Activated naive CD8-positive, alpha-beta T cell (primary cell): ENCODE measurements at regions not wholly inside any gene's neighbourhood (a gene's known extent, or its start where the extent isn't known, plus 50 kb on each side); places are given as distances from the start of the nearest gene placed in this dataset.
"Not testable (repeated sequence)": the region's sequence is repeated elsewhere in the genome, so short reads cannot be mapped to it uniquely, and the experiment has no call there.

Source experiments
- H3K27ac Mint-ChIP-seq: one replicate; pipeline ENCODE4 v1.8.0; 2021; ENCODE audit warnings: mixed read lengths
- H3K27me3 Mint-ChIP-seq: one replicate; pipeline ENCODE4 v1.8.0; 2021; ENCODE audit warnings: mixed read lengths
- H3K36me3 Mint-ChIP-seq: one replicate; pipeline ENCODE4 v1.8.0; 2021; ENCODE audit warnings: mixed read lengths
- H3K4me1 Mint-ChIP-seq: one replicate; pipeline ENCODE4 v1.8.0; 2021; ENCODE audit warnings: low read depth, mixed read lengths
- H3K4me3 Mint-ChIP-seq: one replicate; pipeline ENCODE4 v1.8.0; 2021; ENCODE audit warnings: mild to moderate bottlenecking, mixed read lengths
- H3K9me3 Mint-ChIP-seq: one replicate; pipeline ENCODE4 v1.8.0; 2021; ENCODE audit warnings: low read depth, mixed read lengths

GRCh38 chr6:11318835-11319813, 86.7 kb upstream of the NEDD9 start:
- Mint-ChIP-seq H3K4me1 (peaks cover 52% of the 10 kb centered on the region), H3K9me3 (no peaks in the 10 kb centered on the region), H3K27ac (peak overlapping the region; percentile 96), H3K4me3 (peak overlapping the region; percentile 2), H3K27me3 (no peaks in the 10 kb centered on the region), H3K36me3 (peaks cover 44% of the 10 kb centered on the region)

- H3K27me3 Mint-ChIP-seq = no peaks in the 10 kb centered on the region
- peaks cover 46% of the 10 kb centered on the region for H3K4me1 Mint-ChIP-seq
- H3K9me3 Mint-ChIP-seq = no peaks in the 10 kb centered on the region
- peaks cover 48% of the 10 kb centered on the region for H3K36me3 Mint-ChIP-seq
- peak overlapping the region; percentile 36 for H3K4me3 Mint-ChIP-seq
- peak overlapping the region; percentile 96 for H3K27ac Mint-ChIP-seq
Observed at GRCh38 chr6:11317885-11318771, 85.7 kb upstream of the NEDD9 start.

- Mint-ChIP-seq H3K36me3 (peaks cover 53% of the 10 kb centered on the region), H3K4me1 (peaks cover 46% of the 10 kb centered on the region), H3K27me3 (no peaks in the 10 kb centered on the region), H3K9me3 (no peaks in the 10 kb centered on the region), H3K4me3 (no peak overlapping the region), H3K27ac (peak overlapping the region; percentile 37)
Observed at GRCh38 chr6:11315743-11316437, 83.4 kb upstream of the NEDD9 start.

GRCh38 chr6:11313207-11313606, 80.7 kb upstream of the NEDD9 start:
- H3K4me1 Mint-ChIP-seq = peaks cover 26% of the 10 kb centered on the region
- H3K27ac Mint-ChIP-seq = no peak overlapping the region
- H3K9me3 Mint-ChIP-seq = no peaks in the 10 kb centered on the region
- H3K36me3 Mint-ChIP-seq = peaks cover 46% of the 10 kb centered on the region
- H3K27me3 Mint-ChIP-seq = no peaks in the 10 kb centered on the region
- no peak overlapping the region for H3K4me3 Mint-ChIP-seq

- Mint-ChIP-seq H3K36me3 (peaks cover 39% of the 10 kb centered on the region), H3K27ac (no peak overlapping the region), H3K9me3 (no peaks in the 10 kb centered on the region), H3K27me3 (no peaks in the 10 kb centered on the region), H3K4me3 (no peak overlapping the region), H3K4me1 (peaks cover 20% of the 10 kb centered on the region)
Observed at GRCh38 chr6:11311970-11312369, 79.5 kb upstream of the NEDD9 start.

- Mint-ChIP-seq H3K9me3 (peaks cover 1% of the 10 kb centered on the region), H3K4me1 (peaks cover 7% of the 10 kb centered on the region), H3K4me3 (no peak overlapping the region), H3K27me3 (no peaks in the 10 kb centered on the region), H3K27ac (no peak overlapping the region), H3K36me3 (peaks cover 42% of the 10 kb centered on the region)
Observed at GRCh38 chr6:11309947-11310665, 77.6 kb upstream of the NEDD9 start.

GRCh38 chr6:11307226-11307625, 74.8 kb upstream of the NEDD9 start:
- H3K4me1 Mint-ChIP-seq = peaks cover 11% of the 10 kb centered on the region
- H3K36me3 Mint-ChIP-seq = peaks cover 51% of the 10 kb centered on the region
- H3K27ac Mint-ChIP-seq = no peak overlapping the region
- no peak overlapping the region for H3K4me3 Mint-ChIP-seq
- peaks cover 3% of the 10 kb centered on the region for H3K9me3 Mint-ChIP-seq
- no peaks in the 10 kb centered on the region for H3K27me3 Mint-ChIP-seq

GRCh38 chr6:11304946-11305345, 72.5 kb upstream of the NEDD9 start:
- H3K27me3 Mint-ChIP-seq = no peaks in the 10 kb centered on the region
- peaks cover 59% of the 10 kb centered on the region for H3K36me3 Mint-ChIP-seq
- H3K4me3 Mint-ChIP-seq = no peak overlapping the region
- peaks cover 13% of the 10 kb centered on the region for H3K9me3 Mint-ChIP-seq
- no peak overlapping the region for H3K27ac Mint-ChIP-seq
- peaks cover 28% of the 10 kb centered on the region for H3K4me1 Mint-ChIP-seq

GRCh38 chr6:11299876-11300428, 67.5 kb upstream of the NEDD9 start:
- Mint-ChIP-seq H3K36me3 (peaks cover 60% of the 10 kb centered on the region), H3K9me3 (peaks cover 17% of the 10 kb centered on the region), H3K27ac (peak overlapping the region; percentile 17), H3K4me1 (peaks cover 30% of the 10 kb centered on the region)
- H3K27me3 Mint-ChIP-seq, H3K4me3 Mint-ChIP-seq: not testable (repeated sequence)

- Mint-ChIP-seq H3K9me3 (peaks cover 17% of the 10 kb centered on the region), H3K36me3 (peaks cover 59% of the 10 kb centered on the region), H3K4me1 (peaks cover 30% of the 10 kb centered on the region)
- H3K4me3 Mint-ChIP-seq, H3K27me3 Mint-ChIP-seq, H3K27ac Mint-ChIP-seq: not testable (repeated sequence)
Observed at GRCh38 chr6:11299421-11299784, 66.9 kb upstream of the NEDD9 start.

GRCh38 chr6:11298651-11299420, 66.4 kb upstream of the NEDD9 start:
- peaks cover 28% of the 10 kb centered on the region for H3K4me1 Mint-ChIP-seq
- no peak overlapping the region for H3K27ac Mint-ChIP-seq
- peaks cover 59% of the 10 kb centered on the region for H3K36me3 Mint-ChIP-seq

GRCh38 chr6:11297376-11297729, 64.9 kb upstream of the NEDD9 start:
- Mint-ChIP-seq H3K4me3 (no peak overlapping the region), H3K4me1 (peaks cover 26% of the 10 kb centered on the region), H3K36me3 (peaks cover 55% of the 10 kb centered on the region), H3K9me3 (peaks cover 17% of the 10 kb centered on the region), H3K27ac (no peak overlapping the region), H3K27me3 (no peaks in the 10 kb centered on the region)

More at GRCh38 chr6:11298651-11299420, 66.4 kb upstream of the NEDD9 start:
- Mint-ChIP-seq H3K4me3 (no peak overlapping the region), H3K27me3 (no peaks in the 10 kb centered on the region), H3K9me3 (peaks cover 17% of the 10 kb centered on the region)
